ENCODE measurements at regions not wholly inside any gene's neighbourhood (a gene's known extent, or its start where the extent isn't known, plus 50 kb on each side); places are given as distances from the start of the nearest gene placed in this dataset.
"Not testable (repeated sequence)": the region's sequence is repeated elsewhere in the genome, so short reads cannot be mapped to it uniquely, and the experiment has no call there.

GRCh38 chr9:78719029-78719428 lies 422.1 kb downstream of the PSAT1 start:
- TF ChIP-seq EP300, CTCF (IDR thresholded peaks at IDR 0.05): not testable (repeated sequence)

Measured in ovary (tissue), 3 donors.